ENCODE measurements at regions not wholly inside any gene's neighbourhood (a gene's known extent, or its start where the extent isn't known, plus 50 kb on each side); places are given as distances from the start of the nearest gene placed in this dataset.

GRCh38 chr1:232225336-232226131 is 404.4 kb downstream of the SIPA1L2 start:
- TF ChIP-seq POLR2A (IDR thresholded peaks at IDR 0.05; ENCODE audit: low read depth, low read length) (no peak), POLR2AphosphoS5 (IDR thresholded peaks at IDR 0.05; ENCODE audit: low read depth, low read length) (no peak), POU2F2 (IDR thresholded peaks at IDR 0.05; ENCODE audit: low read depth, low read length) (no peak), SPI1 (IDR thresholded peaks at IDR 0.05; ENCODE audit: low read depth, low read length) (no peak)
